ENCODE measurements at regions not wholly inside any gene's neighbourhood (a gene's known extent, or its start where the extent isn't known, plus 50 kb on each side); places are given as distances from the start of the nearest gene placed in this dataset.

DNA sequence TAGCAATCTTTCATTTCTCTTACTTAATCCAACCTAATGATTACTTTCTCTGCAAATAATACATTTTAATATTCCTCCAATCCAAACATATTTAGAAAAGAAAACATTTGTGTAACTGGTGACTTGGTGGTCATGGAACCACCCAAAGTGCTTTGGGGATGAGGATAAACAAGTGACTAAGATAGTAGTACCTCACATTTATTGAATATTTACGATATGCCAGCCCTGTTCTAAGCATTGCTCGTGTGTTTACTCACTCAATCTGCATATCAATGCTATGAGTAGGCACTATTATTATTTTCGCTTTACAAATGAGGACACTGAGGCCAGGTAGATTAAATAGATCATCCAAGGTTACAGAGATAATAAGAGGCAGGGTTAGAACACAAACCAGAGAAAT is 189.5 kb downstream of the SHOX2 start:
- Histone ChIP-seq H3K4me3 (ENCODE audit: severe bottlenecking) (no peak overlapping the region), H3K27me3 (ENCODE audit: insufficient read depth, poor library complexity, severe bottlenecking) (no peaks in the 10 kb centered on the region), H3K36me3 (ENCODE audit: low read depth) (no peaks in the 10 kb centered on the region), H3K4me1 (ENCODE audit: insufficient read depth, poor library complexity, severe bottlenecking) (no peaks in the 10 kb centered on the region), H3K27ac (ENCODE audit: poor library complexity, severe bottlenecking) (no peak overlapping the region), H3K9me3 (ENCODE audit: severe bottlenecking) (no peaks in the 10 kb centered on the region)
- no peak for ATAC-seq (ENCODE audit: low read depth)
- no peak for DNase-seq (ENCODE audit: low spot score)
- TF ChIP-seq, protein P1, sequence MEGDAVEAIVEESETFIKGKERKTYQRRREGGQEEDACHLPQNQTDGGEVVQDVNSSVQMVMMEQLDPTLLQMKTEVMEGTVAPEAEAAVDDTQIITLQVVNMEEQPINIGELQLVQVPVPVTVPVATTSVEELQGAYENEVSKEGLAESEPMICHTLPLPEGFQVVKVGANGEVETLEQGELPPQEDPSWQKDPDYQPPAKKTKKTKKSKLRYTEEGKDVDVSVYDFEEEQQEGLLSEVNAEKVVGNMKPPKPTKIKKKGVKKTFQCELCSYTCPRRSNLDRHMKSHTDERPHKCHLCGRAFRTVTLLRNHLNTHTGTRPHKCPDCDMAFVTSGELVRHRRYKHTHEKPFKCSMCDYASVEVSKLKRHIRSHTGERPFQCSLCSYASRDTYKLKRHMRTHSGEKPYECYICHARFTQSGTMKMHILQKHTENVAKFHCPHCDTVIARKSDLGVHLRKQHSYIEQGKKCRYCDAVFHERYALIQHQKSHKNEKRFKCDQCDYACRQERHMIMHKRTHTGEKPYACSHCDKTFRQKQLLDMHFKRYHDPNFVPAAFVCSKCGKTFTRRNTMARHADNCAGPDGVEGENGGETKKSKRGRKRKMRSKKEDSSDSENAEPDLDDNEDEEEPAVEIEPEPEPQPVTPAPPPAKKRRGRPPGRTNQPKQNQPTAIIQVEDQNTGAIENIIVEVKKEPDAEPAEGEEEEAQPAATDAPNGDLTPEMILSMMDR (IDR thresholded peaks at IDR 0.05; ENCODE audit: poor library complexity, severe bottlenecking): no peak

DNA sequence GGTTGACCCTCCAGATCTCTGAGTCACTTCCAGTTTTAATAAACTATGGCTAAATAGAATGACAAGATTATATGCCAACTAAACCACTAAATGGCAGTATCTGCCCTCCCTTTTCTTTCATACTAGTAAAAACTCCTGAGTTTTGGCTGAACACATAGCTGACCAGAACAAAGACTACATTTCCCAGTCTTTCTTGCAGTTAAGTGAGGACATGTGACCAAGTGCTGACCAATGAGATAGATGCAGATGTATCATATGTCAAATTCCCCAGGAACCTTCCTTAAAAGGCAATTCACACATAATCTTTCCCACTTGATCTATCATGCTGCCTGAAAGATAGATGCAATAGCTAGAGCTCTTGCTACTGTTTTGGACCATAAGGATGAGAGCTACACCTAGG is 191.3 kb downstream of the SHOX2 start:
- Histone ChIP-seq H3K36me3 (ENCODE audit: low read depth) (no peaks in the 10 kb centered on the region), H3K9me3 (ENCODE audit: severe bottlenecking) (no peaks in the 10 kb centered on the region), H3K4me1 (ENCODE audit: insufficient read depth, poor library complexity, severe bottlenecking) (no peaks in the 10 kb centered on the region), H3K27me3 (ENCODE audit: insufficient read depth, poor library complexity, severe bottlenecking) (no peaks in the 10 kb centered on the region), H3K4me3 (ENCODE audit: severe bottlenecking) (no peak overlapping the region), H3K27ac (ENCODE audit: poor library complexity, severe bottlenecking) (no peak overlapping the region)
- TF ChIP-seq, protein P1 (IDR thresholded peaks at IDR 0.05; ENCODE audit: poor library complexity, severe bottlenecking): no peak
- ATAC-seq (ENCODE audit: low read depth) (no peak), DNase-seq (ENCODE audit: low spot score) (no peak)

DNA sequence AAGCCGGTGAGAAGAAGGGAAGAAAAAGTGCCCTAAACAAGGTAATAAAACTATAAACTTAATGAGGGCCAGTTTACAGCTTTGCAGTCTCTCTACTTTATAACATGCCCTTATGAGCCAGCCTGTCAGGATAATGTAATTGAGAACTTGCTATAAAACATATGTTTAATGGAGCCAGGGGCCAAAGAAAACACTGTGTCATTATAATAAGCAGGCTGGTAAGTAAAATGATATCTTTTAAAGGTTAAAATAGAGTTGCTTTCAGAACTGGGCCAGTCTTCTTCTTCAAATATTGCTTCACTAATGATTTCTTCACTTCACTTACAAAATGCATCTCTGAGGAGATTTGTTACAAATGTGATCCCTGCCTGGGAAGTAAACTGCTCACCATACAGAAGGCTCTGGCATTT is 192.5 kb downstream of the SHOX2 start:
- H3K9me3 ChIP-seq (ENCODE audit: severe bottlenecking): no peaks in the 10 kb centered on the region
- no peak for ATAC-seq (ENCODE audit: low read depth)
- H3K36me3 ChIP-seq (ENCODE audit: low read depth): no peaks in the 10 kb centered on the region
- no peaks in the 10 kb centered on the region for H3K27me3 ChIP-seq (ENCODE audit: insufficient read depth, poor library complexity, severe bottlenecking)
- no peaks in the 10 kb centered on the region for H3K4me1 ChIP-seq (ENCODE audit: insufficient read depth, poor library complexity, severe bottlenecking)
- TF ChIP-seq, protein P1 (IDR thresholded peaks at IDR 0.05; ENCODE audit: poor library complexity, severe bottlenecking): no peak
- H3K4me3 ChIP-seq (ENCODE audit: severe bottlenecking): no peak overlapping the region
- H3K27ac ChIP-seq (ENCODE audit: poor library complexity, severe bottlenecking): no peak overlapping the region
- no peak for DNase-seq (ENCODE audit: low spot score)

DNA sequence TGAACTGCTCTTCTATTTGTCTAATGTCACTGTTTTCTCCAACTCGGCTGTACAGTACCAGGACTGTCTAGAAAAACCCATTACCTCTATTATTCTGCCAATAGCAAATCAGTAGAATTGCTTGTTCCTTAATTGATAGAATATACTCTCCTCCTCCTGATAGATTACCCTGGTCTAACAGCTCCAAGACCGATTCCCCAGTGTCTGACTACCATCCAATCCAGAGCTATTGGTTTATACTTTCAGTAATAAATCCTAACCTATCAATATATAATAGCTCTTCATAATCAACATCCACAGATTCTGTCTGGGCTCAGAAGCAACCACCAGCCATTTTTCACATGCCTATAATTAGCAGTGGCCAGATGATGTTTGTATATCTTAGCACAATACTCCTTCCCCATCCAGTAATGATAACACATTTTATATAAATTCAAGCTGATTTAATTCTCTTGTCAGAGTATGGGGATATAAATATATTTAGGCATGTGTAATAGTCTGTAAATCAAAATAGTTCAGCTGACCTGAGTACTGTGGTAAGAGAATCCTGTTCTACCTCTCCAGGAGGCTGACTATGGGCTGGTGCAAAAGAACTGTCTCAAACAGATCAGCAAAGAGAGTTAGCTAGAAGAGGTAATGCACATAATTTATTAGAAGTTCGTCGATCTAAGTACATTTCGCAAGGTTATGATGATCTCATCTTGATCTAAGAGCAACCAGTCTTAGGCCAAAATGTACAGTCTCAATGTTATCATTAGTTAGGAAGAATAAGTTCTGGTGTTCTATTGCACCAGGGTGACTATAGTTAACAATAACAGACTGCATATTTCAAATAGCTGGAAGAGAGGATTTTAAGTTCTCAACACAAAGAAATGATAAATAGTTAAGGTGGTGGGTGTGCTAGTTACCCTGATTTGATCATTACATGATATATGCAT is 193.4 kb downstream of the SHOX2 start:
- H3K9me3 ChIP-seq (ENCODE audit: severe bottlenecking): no peaks in the 10 kb centered on the region
- TF ChIP-seq, protein P1 (IDR thresholded peaks at IDR 0.05; ENCODE audit: poor library complexity, severe bottlenecking): no peak
- H3K27me3 ChIP-seq (ENCODE audit: insufficient read depth, poor library complexity, severe bottlenecking): no peaks in the 10 kb centered on the region
- DNase-seq (ENCODE audit: low spot score): no peak
- H3K4me1 ChIP-seq (ENCODE audit: insufficient read depth, poor library complexity, severe bottlenecking): no peaks in the 10 kb centered on the region
- no peak overlapping the region for H3K4me3 ChIP-seq (ENCODE audit: severe bottlenecking)
- H3K27ac ChIP-seq (ENCODE audit: poor library complexity, severe bottlenecking): no peak overlapping the region
- ATAC-seq (ENCODE audit: low read depth): no peak
- H3K36me3 ChIP-seq (ENCODE audit: low read depth): no peaks in the 10 kb centered on the region

DNA sequence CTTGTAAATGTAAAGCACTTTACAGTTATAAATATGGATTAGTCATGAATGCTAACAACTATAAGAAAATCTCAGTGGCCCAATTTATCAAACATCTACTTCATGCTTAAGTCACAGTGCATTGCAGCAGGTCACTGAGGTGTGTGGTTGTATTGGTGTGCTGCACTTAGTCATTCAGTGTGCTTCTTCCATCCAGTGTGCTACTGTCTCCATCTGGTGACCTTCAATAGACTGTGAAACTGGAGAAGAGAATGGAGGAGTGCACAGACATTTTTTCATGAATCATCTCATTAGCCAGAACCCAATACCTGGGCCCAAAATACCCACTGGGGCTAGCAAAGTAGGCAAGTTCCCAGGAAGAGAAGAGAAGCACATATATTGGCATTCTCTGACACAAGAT is 199.6 kb downstream of the SHOX2 start:
- Histone ChIP-seq H3K4me3 (ENCODE audit: severe bottlenecking) (no peak overlapping the region), H3K9me3 (ENCODE audit: severe bottlenecking) (no peaks in the 10 kb centered on the region), H3K27me3 (ENCODE audit: insufficient read depth, poor library complexity, severe bottlenecking) (peaks cover 8% of the 10 kb centered on the region), H3K36me3 (ENCODE audit: low read depth) (no peaks in the 10 kb centered on the region), H3K4me1 (ENCODE audit: insufficient read depth, poor library complexity, severe bottlenecking) (no peaks in the 10 kb centered on the region), H3K27ac (ENCODE audit: poor library complexity, severe bottlenecking) (no peak overlapping the region)
- DNase-seq (ENCODE audit: low spot score) (no peak), ATAC-seq (ENCODE audit: low read depth) (0 out of 3 replicates have a peak, but pooled peaks have one; percentile 44)
- TF ChIP-seq, protein P1 (IDR thresholded peaks at IDR 0.05; ENCODE audit: poor library complexity, severe bottlenecking): no peak

Measured in RWPE2 (cell line).